ENCODE measurements at regions not wholly inside any gene's neighbourhood (a gene's known extent, or its start where the extent isn't known, plus 50 kb on each side); places are given as distances from the start of the nearest gene placed in this dataset.
A peak's percentile ranks its signal among the peaks of the same experiment; 100 is the strongest.

DNA sequence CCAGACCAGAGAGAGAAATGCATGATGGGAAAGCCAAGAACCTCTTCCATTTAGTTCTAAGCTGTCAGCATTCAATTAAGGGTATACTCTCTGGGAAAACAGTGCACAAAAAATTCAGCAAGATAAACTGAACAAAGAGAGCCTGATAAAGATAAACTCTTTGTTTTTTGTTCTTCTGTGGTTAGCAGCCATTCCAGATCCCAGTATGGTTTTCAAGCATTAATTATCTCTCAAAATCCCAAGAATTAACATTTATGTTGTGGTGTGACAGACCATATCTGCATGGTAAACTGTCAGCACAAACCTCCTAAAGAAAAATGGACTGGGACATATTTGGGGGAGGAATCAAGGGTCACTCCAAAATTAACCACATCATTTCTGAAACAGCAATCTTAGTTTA, 124.0 kb upstream of the LRRN1 start:
- Mint-ChIP-seq H3K27ac (no peak overlapping the region), H3K36me3 (ENCODE audit: low read depth) (no peaks in the 10 kb centered on the region), H3K27me3 (peaks cover 1% of the 10 kb centered on the region), H3K4me1 (no peaks in the 10 kb centered on the region), H3K9me3 (no peaks in the 10 kb centered on the region), H3K4me3 (no peak overlapping the region)
- ATAC-seq (ENCODE audit: low read depth) (no peak), DNase-seq (no peak)
- POLR2A ChIA-PET: no interaction called here
- CTCF ChIA-PET: no interaction called here
- intact Hi-C loops (cut with micrococcal nuclease): no loop called here
- TF ChIP-seq, protein P1, sequence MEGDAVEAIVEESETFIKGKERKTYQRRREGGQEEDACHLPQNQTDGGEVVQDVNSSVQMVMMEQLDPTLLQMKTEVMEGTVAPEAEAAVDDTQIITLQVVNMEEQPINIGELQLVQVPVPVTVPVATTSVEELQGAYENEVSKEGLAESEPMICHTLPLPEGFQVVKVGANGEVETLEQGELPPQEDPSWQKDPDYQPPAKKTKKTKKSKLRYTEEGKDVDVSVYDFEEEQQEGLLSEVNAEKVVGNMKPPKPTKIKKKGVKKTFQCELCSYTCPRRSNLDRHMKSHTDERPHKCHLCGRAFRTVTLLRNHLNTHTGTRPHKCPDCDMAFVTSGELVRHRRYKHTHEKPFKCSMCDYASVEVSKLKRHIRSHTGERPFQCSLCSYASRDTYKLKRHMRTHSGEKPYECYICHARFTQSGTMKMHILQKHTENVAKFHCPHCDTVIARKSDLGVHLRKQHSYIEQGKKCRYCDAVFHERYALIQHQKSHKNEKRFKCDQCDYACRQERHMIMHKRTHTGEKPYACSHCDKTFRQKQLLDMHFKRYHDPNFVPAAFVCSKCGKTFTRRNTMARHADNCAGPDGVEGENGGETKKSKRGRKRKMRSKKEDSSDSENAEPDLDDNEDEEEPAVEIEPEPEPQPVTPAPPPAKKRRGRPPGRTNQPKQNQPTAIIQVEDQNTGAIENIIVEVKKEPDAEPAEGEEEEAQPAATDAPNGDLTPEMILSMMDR (IDR thresholded peaks at IDR 0.05): no peak

DNA sequence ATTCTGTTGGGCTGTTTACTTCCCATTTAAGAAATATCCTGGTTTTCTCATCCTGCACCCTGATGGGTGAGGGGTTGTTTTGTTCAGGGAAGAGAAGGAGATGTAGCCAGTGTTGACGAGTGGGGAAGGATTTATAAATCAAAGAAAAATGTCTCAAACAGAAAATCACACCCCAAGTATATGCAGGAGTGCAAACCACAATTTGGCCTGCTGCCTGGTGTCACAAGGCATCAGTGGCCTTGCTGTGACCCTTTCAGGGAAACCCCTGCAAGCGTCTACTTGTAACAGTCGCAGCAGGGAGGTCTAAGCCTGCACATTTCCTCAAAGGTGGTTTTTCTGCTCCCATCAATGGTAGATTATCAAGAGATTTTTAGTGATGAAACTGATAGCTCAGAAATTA, 132.6 kb upstream of the LRRN1 start:
- H3K4me1 Mint-ChIP-seq: peaks cover 13% of the 10 kb centered on the region
- no peak overlapping the region for H3K4me3 Mint-ChIP-seq
- H3K27me3 Mint-ChIP-seq: peaks cover 3% of the 10 kb centered on the region
- DNase-seq (no peak), ATAC-seq (ENCODE audit: low read depth) (no peak)
- peaks cover 3% of the 10 kb centered on the region for H3K9me3 Mint-ChIP-seq
- no peak overlapping the region for H3K27ac Mint-ChIP-seq
- H3K36me3 Mint-ChIP-seq (ENCODE audit: low read depth): no peaks in the 10 kb centered on the region
- POLR2A ChIA-PET: no interaction called here
- intact Hi-C loops (cut with micrococcal nuclease): no loop called here
- TF ChIP-seq, protein P1 (IDR thresholded peaks at IDR 0.05): no peak
- CTCF ChIA-PET: no interaction called here

DNA sequence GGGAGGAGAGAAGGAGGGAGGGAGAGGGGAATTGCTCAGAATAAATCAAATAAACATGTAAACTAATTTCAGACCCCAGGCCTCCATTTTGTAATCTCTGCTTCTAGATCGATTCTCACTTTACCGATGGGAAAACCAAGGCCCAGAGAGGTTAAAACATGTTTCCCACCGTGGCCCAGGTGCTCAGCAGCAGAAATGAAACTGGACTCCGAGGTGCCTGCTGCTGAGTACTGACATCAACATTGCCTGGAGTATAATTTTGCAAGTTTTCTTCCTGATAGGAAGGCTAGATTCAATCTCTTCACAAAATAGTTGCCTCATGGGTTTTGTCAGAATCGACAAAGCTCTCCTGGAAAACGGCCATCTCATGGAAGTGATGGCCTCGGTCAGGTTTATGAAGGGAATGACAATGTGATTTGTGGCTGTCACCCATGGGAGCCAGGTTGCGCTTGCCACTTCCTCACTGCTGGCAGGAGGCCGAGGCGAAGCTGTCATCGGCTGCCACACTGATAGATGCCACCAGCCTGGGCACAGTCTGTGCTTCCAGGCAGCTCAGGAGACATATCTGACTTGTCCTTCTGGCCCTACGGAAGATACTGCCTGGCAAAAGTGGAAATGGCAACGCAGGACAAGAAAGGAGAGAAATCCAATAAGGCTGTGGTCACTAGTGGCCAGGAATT, 133.1 kb upstream of the LRRN1 start:
- no peaks in the 10 kb centered on the region for H3K36me3 Mint-ChIP-seq (ENCODE audit: low read depth)
- H3K4me1 Mint-ChIP-seq: peaks cover 13% of the 10 kb centered on the region
- intact Hi-C loops (cut with micrococcal nuclease): no loop called here
- peak overlapping the region; percentile 35 for H3K4me3 Mint-ChIP-seq
- CTCF ChIA-PET: no interaction called here
- POLR2A ChIA-PET: no interaction called here
- H3K27me3 Mint-ChIP-seq: peaks cover 3% of the 10 kb centered on the region
- no peak overlapping the region for H3K27ac Mint-ChIP-seq
- ATAC-seq (ENCODE audit: low read depth): no peak
- TF ChIP-seq, protein P1 (IDR thresholded peaks at IDR 0.05): no peak
- H3K9me3 Mint-ChIP-seq: peaks cover 3% of the 10 kb centered on the region
- DNase-seq: no peak

DNA sequence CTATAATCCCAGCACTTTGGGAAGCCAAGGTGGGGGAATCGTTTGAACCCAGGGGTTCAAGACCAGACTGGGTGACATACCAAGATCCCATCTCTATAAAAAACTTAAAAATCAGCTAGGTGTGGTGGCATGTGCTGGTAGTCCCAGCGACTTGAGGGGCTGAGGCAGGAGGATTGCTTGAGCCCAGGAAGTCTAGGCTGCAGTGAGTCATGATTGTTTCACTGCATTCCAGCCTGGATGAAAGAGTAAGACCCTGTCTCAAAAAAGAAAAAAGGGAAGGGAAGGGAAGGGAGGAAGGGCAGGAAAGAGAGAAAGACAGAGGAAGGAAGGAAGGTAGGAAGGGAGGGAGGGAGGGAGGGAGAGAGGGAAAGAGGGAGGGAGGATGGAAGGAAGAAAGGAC, 133.7 kb upstream of the LRRN1 start:
- H3K27me3 Mint-ChIP-seq: peaks cover 3% of the 10 kb centered on the region
- intact Hi-C loops (cut with micrococcal nuclease): no loop called here

DNA sequence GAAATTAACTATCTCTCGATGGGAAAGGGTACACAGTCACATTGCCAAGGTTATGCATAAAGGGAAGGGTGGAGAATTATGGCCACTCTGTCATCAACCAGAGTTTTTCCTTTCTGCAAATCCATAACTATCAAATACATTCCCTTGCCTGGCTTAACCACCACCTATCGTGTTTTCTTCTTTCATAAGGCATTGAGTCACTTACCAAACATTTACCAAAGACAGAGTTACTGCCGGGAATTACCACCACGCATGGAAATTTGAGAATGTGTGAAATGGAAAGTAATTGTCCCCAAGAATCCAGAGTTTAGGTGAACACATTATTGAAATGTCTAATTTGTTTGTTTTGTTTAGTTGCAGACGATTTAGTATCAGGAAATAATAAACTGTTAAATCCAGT, 134.3 kb upstream of the LRRN1 start:
- Mint-ChIP-seq H3K9me3 (peaks cover 3% of the 10 kb centered on the region), H3K4me1 (peaks cover 13% of the 10 kb centered on the region), H3K36me3 (ENCODE audit: low read depth) (no peaks in the 10 kb centered on the region), H3K4me3 (no peak overlapping the region), H3K27ac (no peak overlapping the region), H3K27me3 (peaks cover 3% of the 10 kb centered on the region)
- TF ChIP-seq, protein P1 (IDR thresholded peaks at IDR 0.05): no peak
- CTCF ChIA-PET: no interaction called here
- no peak for ATAC-seq (ENCODE audit: low read depth)
- intact Hi-C loops (cut with micrococcal nuclease): no loop called here
- POLR2A ChIA-PET: no interaction called here
- DNase-seq: no peak

More for the DNA sequence above, 133.7 kb upstream of the LRRN1 start:
- TF ChIP-seq, protein P1 (IDR thresholded peaks at IDR 0.05): no peak
- CTCF ChIA-PET: no interaction called here
- Mint-ChIP-seq H3K4me3 (no peak overlapping the region), H3K36me3 (ENCODE audit: low read depth) (no peaks in the 10 kb centered on the region), H3K4me1 (peaks cover 13% of the 10 kb centered on the region), H3K9me3 (peaks cover 3% of the 10 kb centered on the region), H3K27ac (no peak overlapping the region)
- DNase-seq (no peak), ATAC-seq (ENCODE audit: low read depth) (no peak)
- POLR2A ChIA-PET: no interaction called here
